HT1080 (cell line): ENCODE measurements at regions not wholly inside any gene's neighbourhood (a gene's known extent, or its start where the extent isn't known, plus 50 kb on each side); places are given as distances from the start of the nearest gene placed in this dataset.
A peak's percentile ranks its signal among the peaks of the same experiment; 100 is the strongest.
"Not testable (repeated sequence)": the region's sequence is repeated elsewhere in the genome, so short reads cannot be mapped to it uniquely, and the experiment has no call there.

Experiments
- DNase-seq: peaks from one replicate; pipeline ENCODE4 v3.0.0-alpha.2; 2015; ENCODE audit warnings: low read depth

GRCh38 chr3:155995525-155996370 is 124.6 kb upstream of the KCNAB1 start:
- peak; percentile 48 for DNase-seq

GRCh38 chr3:155996882-155997281 is 123.5 kb upstream of the KCNAB1 start:
- no peak for DNase-seq

- not testable (repeated sequence) for DNase-seq
These were observed 122.2 kb upstream of the KCNAB1 start for GRCh38 chr3:155998173-155998572.

- no peak for DNase-seq
These were observed 114.6 kb upstream of the KCNAB1 start for GRCh38 chr3:156005736-156006135.

- DNase-seq: no peak
These were observed 109.5 kb upstream of the KCNAB1 start for GRCh38 chr3:156010829-156011228.

GRCh38 chr3:156014489-156014888 is 105.9 kb upstream of the KCNAB1 start:
- DNase-seq: no peak

GRCh38 chr3:156016902-156017301 is 103.5 kb upstream of the KCNAB1 start:
- DNase-seq: no peak

GRCh38 chr3:156017352-156018030 is 102.9 kb upstream of the KCNAB1 start:
- DNase-seq: no peak

GRCh38 chr3:156024904-156025533 is 95.4 kb upstream of the KCNAB1 start:
- peak; percentile 50 for DNase-seq

- no peak for DNase-seq
These were observed 91.2 kb upstream of the KCNAB1 start for GRCh38 chr3:156029208-156029607.

GRCh38 chr3:156030723-156031122 is 89.7 kb upstream of the KCNAB1 start:
- DNase-seq: no peak

GRCh38 chr3:156033428-156033827 is 87.0 kb upstream of the KCNAB1 start:
- DNase-seq: no peak

GRCh38 chr3:156035158-156035557 is 85.2 kb upstream of the KCNAB1 start:
- no peak for DNase-seq

GRCh38 chr3:156036258-156037053 is 83.9 kb upstream of the KCNAB1 start:
- DNase-seq: no peak

GRCh38 chr3:156037356-156037755 is 83.0 kb upstream of the KCNAB1 start:
- no peak for DNase-seq

GRCh38 chr3:156038869-156039268 is 81.5 kb upstream of the KCNAB1 start:
- no peak for DNase-seq

- DNase-seq: no peak
These were observed 80.3 kb upstream of the KCNAB1 start for GRCh38 chr3:156040041-156040440.

- DNase-seq: not testable (repeated sequence)
These were observed 79.0 kb upstream of the KCNAB1 start for GRCh38 chr3:156041216-156041841.

GRCh38 chr3:156041856-156042255 is 78.5 kb upstream of the KCNAB1 start:
- not testable (repeated sequence) for DNase-seq

- DNase-seq: peak; percentile 56
These were observed 76.3 kb upstream of the KCNAB1 start for GRCh38 chr3:156043832-156044633.
